ENCODE measurements at regions not wholly inside any gene's neighbourhood (a gene's known extent, or its start where the extent isn't known, plus 50 kb on each side); places are given as distances from the start of the nearest gene placed in this dataset.

GRCh38 chr6:114762145-114762544 lies 419.3 kb upstream of the HS3ST5 start:
- no peak for TF ChIP-seq CTCF (IDR thresholded peaks at IDR 0.05; ENCODE audit: extremely low read depth, insufficient read depth, missing control alignments)
- no peak for DNase-seq (ENCODE audit: low spot score)

DNA sequence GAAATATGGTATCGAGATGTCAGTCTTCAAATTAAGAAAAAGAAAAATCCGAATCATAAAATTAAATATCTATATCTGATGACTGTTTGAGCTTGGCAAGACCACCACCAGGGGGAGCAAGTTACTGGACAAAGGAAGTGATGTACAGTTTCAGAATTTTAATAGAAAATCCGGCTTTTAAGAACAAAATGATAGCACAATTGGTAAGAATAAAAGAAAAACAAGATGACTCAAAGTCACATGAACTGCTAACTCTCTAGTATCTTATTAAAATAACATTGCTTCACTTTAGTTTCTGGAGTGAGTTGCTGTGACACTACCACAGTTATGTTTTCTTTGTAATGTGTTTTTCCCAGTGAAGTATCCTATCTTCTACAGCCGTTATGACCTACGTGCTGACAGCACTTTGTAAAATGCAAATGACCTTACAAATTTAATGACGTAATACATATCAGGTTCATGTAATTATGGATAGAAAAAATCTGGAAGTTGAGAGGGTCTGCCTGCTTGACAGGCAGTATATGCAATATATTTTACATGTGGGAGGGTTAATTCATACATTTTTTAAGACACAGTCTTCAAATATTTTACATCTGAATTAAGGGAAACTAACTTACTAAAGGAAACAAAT lies 405.3 kb upstream of the HS3ST5 start:
- in situ Hi-C loops (cut with MboI; ENCODE audit: low pct_unique_long_range_greater_than_20kb, low sequenced_read_pairs, unreplicated experiment), result loop anchor here (25.0 kb wide), 1 partner anchor 1164 kb away; no protein-coding TSS in a partner anchor
- TF ChIP-seq CTCF (IDR thresholded peaks at IDR 0.05; ENCODE audit: extremely low read depth, insufficient read depth, missing control alignments), result peak; percentile 81
- DNase-seq (ENCODE audit: low spot score), result peak; percentile 4

More at GRCh38 chr6:114762145-114762544, 419.3 kb upstream of the HS3ST5 start:
- in situ Hi-C loops (cut with MboI; ENCODE audit: low pct_unique_long_range_greater_than_20kb, low sequenced_read_pairs, unreplicated experiment), result no loop called here

DNA sequence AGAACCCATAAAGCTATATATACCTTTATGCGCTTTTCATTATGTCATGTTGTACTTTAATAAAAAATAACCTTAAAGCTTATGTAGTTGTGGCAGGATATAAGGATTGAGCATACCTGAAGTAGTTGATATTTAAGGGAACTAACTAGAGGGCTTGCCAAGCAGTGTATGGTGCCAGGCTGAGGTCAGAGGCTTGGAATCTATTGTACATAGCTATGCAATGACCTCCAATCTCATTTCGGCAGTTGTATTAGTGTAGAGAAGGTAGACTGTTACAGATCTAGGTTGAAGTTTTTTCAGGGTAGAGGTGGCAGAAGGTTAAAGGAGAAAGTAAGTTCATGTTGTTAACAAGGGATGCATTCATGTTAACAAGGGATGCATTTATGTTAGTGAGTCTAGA lies 397.7 kb upstream of the HS3ST5 start:
- TF ChIP-seq CTCF (IDR thresholded peaks at IDR 0.05; ENCODE audit: extremely low read depth, insufficient read depth, missing control alignments), result no peak
- in situ Hi-C loops (cut with MboI; ENCODE audit: low pct_unique_long_range_greater_than_20kb, low sequenced_read_pairs, unreplicated experiment), result loop anchor here (25.0 kb wide), 1 partner anchor 1172 kb away; no protein-coding TSS in a partner anchor
- DNase-seq (ENCODE audit: low spot score), result no peak

- no peak for DNase-seq (ENCODE audit: low spot score)
- no peak for TF ChIP-seq CTCF (IDR thresholded peaks at IDR 0.05; ENCODE audit: extremely low read depth, insufficient read depth, missing control alignments)
- in situ Hi-C loops (cut with MboI; ENCODE audit: low pct_unique_long_range_greater_than_20kb, low sequenced_read_pairs, unreplicated experiment), result loop anchor here (25.0 kb wide), 1 partner anchor 1173 kb away; no protein-coding TSS in a partner anchor
Measured at GRCh38 chr6:114739656-114740055, 396.8 kb upstream of the HS3ST5 start.

- DNase-seq (ENCODE audit: low spot score), result no peak
- no peak for TF ChIP-seq CTCF (IDR thresholded peaks at IDR 0.05; ENCODE audit: extremely low read depth, insufficient read depth, missing control alignments)
- in situ Hi-C loops (cut with MboI; ENCODE audit: low pct_unique_long_range_greater_than_20kb, low sequenced_read_pairs, unreplicated experiment), result loop anchor here (25.0 kb wide), 1 partner anchor 1177 kb away; no protein-coding TSS in a partner anchor
Measured at GRCh38 chr6:114735025-114735735, 392.4 kb upstream of the HS3ST5 start.

GRCh38 chr6:114733596-114733995 lies 390.8 kb upstream of the HS3ST5 start:
- in situ Hi-C loops (cut with MboI; ENCODE audit: low pct_unique_long_range_greater_than_20kb, low sequenced_read_pairs, unreplicated experiment), result loop anchor here (25.0 kb wide), 1 partner anchor 1179 kb away; no protein-coding TSS in a partner anchor
- no peak for TF ChIP-seq CTCF (IDR thresholded peaks at IDR 0.05; ENCODE audit: extremely low read depth, insufficient read depth, missing control alignments)
- no peak for DNase-seq (ENCODE audit: low spot score)

Data from GM13977 (cell line).